Neural progenitor cell (in vitro differentiated cells): ENCODE measurements at regions not wholly inside any gene's neighbourhood (a gene's known extent, or its start where the extent isn't known, plus 50 kb on each side); places are given as distances from the start of the nearest gene placed in this dataset.

Experiments used
- CTCF ChIP-seq: fragments of 200-600 bp; sonication (generic); IDR thresholded peaks from 2 replicates; pipeline ENCODE4 v1.5.1; 2017; ENCODE audit warnings: antibody characterized with exemption, mild to moderate bottlenecking
- EZH2 ChIP-seq: fragments of 200-600 bp; sonication (generic); IDR thresholded peaks from 2 replicates; pipeline ENCODE4 v1.6.1; 2017; ENCODE audit warnings: antibody characterized with exemption, mild to moderate bottlenecking, moderate library complexity
- EZH2phosphoT487 ChIP-seq: fragments of 200-600 bp; sonication (generic); IDR thresholded peaks from 2 replicates; pipeline ENCODE4 v1.6.1; 2017; ENCODE audit warnings: antibody characterized with exemption

- TF ChIP-seq CTCF (no peak), EZH2 (no peak), EZH2phosphoT487 (no peak)
Measured at GRCh38 chr7:17618652-17618974, 320.2 kb downstream of the AHR start.
